ENCODE measurements at regions not wholly inside any gene's neighbourhood (a gene's known extent, or its start where the extent isn't known, plus 50 kb on each side); places are given as distances from the start of the nearest gene placed in this dataset.
"Not testable (repeated sequence)": the region's sequence is repeated elsewhere in the genome, so short reads cannot be mapped to it uniquely, and the experiment has no call there.

DNA sequence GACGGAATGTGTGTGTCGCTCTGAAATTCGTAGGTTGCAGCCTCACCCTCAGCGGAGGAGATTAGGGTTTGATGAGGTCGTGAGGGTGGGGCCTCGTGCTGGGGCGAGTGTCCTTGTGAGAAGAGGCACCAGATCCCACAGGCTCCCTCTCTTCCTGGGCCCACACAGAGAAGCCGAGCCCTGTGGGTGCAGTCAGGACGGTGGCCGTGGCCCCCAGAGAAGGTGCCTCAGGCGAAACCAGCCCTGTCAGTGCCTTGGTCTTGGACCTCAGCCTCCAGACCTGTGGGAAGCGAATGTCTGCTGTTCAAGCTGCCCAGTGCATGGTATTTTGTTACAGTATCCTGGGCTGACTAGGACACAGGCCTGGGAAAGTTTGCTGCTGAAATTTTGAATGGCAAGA, 108.0 kb upstream of the ALKAL2 start:
- no peak for DNase-seq (ENCODE audit: low spot score)

DNA sequence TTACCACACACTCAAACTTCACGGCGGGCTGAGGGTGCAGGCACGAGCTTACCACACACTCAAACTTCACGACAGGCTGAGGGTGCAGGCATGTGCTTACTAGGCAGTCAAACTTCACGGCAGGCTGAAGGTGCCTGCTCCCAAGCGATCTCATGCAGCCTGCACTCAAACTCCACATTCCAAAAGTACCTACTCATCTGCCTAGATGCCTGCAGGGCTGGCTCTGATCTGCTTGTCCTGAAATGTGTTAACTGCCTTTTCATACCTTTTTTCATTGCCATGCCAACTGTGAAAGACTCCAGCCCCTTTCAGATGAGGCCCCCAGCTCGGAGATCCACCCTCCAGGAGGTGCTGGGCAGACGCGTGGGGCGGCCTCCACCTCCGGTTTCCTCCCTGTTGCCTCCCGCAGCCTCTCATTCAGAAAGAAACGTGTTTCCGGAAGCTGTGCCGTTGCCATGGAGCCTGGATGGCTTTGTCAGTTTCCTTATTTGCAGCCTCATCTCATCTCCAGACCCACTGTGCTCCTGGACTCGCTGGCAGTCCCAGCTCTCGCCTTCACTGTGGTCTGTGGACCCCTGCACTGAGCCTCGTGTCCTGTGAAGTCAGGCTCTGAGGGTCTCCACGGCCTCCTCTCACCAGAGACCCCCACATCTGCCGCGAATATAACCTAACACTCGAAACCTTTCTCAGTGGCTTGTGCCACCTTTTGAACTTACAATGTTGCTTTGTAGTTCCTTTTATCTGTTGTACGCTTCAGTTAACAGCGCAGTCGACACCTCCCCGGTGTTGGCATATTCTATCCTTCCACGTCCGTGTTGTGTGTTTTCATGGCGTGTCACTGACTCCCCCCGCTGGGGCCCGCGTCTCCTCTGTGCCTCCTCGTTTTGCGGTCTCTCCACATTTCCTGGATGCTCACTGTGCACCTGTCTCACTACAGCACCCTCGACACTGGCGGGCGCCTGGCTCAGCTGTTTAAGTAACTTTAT, 106.1 kb upstream of the ALKAL2 start:
- peak; percentile 76 for DNase-seq (ENCODE audit: low spot score)

GRCh38 chr2:392926-393280, 105.0 kb upstream of the ALKAL2 start:
- no peak for DNase-seq (ENCODE audit: low spot score)

- no peak for DNase-seq (ENCODE audit: low spot score)
Measured at GRCh38 chr2:392181-392925, 104.5 kb upstream of the ALKAL2 start.

DNA sequence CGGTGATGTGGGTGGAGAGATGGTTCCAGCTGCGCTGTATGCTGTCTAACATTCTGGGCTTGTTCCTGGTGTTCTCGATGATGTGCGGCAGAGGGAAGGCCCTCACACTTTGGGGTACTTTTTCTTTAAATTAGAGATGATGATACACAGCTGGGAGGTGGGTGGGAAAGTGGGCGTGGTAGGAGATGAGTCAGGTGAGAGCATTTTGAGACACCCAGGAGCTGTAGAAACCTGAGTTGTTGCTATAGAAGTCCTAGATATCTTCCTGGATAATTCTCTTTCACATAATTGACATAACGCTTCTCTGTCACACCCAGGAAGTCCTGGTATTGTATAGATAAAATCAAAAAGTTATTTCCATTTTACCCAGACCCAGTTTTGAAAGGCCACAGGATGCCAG, 103.8 kb upstream of the ALKAL2 start:
- DNase-seq (ENCODE audit: low spot score), result no peak

- DNase-seq (ENCODE audit: low spot score), result no peak
Measured at GRCh38 chr2:390959-391358, 103.1 kb upstream of the ALKAL2 start.

DNA sequence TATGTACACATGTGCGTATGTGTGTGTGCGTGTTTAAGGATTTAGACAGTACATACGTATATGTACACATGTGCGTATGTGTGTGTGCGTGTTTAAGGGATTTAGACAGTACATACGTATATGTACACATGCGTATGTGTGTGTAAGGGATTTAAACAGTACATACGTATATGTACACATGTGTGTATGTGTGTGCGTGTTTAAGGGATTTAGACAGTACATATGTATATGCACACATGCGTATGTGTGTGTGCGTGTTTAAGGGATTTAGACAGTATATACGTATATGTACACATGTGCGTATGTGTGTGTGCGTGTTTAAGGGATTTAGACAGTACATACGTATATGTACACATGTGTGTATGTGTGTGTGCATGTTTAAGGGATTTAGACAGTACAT, 102.1 kb upstream of the ALKAL2 start:
- DNase-seq (ENCODE audit: low spot score), result not testable (repeated sequence)

GRCh38 chr2:388752-389151, 100.9 kb upstream of the ALKAL2 start:
- DNase-seq (ENCODE audit: low spot score), result not testable (repeated sequence)

GRCh38 chr2:387980-388421, 100.1 kb upstream of the ALKAL2 start:
- DNase-seq (ENCODE audit: low spot score), result peak; percentile 18

DNA sequence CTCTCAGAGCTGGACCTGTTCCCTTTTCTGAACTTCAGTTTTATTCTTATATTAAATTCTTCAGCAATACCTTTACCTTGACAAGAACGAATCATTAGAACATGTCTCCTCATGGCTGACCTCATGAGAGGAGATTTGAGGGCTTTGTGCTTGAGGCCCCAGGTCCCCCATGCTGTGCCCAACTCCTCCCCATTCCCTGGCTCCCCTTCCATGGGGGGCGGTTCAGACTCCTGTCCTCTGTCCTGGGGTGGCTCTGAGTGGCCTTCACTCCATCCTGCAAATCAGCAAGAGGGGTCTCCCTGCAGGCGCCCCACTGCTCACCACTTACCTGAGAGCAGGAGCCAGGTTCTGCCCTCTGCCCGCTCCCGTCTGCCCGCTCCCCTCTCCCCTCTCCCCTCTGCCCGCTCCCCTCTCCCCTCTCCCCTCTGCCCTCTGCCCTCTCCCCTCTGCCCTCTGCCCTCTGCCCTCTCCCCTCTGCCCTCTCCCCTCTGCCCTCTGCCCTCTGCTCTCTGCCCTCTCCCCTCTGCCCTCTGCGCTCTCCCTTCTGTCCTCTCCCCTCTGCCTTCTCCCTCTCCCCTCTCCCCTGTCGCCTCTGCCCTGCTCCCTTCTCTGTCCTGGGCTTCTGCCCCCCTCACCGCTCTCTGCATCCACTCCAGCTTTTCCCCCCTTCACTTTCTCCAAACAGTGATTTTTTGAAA, 98.7 kb upstream of the ALKAL2 start:
- no peak for DNase-seq (ENCODE audit: low spot score)

GRCh38 chr2:385785-386184, 97.9 kb upstream of the ALKAL2 start:
- DNase-seq (ENCODE audit: low spot score), result no peak

GRCh38 chr2:385061-385460, 97.2 kb upstream of the ALKAL2 start:
- DNase-seq (ENCODE audit: low spot score), result no peak

GRCh38 chr2:383888-384287, 96.0 kb upstream of the ALKAL2 start:
- no peak for DNase-seq (ENCODE audit: low spot score)

- no peak for DNase-seq (ENCODE audit: low spot score)
Measured at GRCh38 chr2:383178-383577, 95.3 kb upstream of the ALKAL2 start.

GRCh38 chr2:382728-383022, 94.8 kb upstream of the ALKAL2 start:
- DNase-seq (ENCODE audit: low spot score), result no peak

- DNase-seq (ENCODE audit: low spot score), result no peak
Measured at GRCh38 chr2:381941-382727, 94.2 kb upstream of the ALKAL2 start.

DNA sequence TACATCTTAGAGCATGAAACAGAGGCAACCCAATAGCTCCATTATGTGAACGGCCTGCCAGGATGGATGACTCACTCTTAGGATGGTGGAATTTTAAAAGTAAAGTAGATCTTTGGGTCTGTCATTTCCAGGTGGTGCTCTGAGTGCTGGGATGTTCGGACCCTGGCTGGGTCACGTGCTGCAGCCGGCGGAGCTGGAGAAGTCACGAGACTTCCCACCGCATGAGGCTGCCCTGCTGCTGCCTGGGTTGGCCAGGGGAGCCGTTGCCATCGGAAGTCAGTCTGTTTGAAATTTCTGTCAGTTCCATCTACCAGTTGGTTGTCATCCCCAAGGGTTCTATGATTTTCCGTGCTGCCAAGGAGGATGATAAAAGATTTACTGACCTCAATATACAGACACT, 93.3 kb upstream of the ALKAL2 start:
- no peak for DNase-seq (ENCODE audit: low spot score)

GRCh38 chr2:380772-381171, 92.9 kb upstream of the ALKAL2 start:
- no peak for DNase-seq (ENCODE audit: low spot score)

DNA sequence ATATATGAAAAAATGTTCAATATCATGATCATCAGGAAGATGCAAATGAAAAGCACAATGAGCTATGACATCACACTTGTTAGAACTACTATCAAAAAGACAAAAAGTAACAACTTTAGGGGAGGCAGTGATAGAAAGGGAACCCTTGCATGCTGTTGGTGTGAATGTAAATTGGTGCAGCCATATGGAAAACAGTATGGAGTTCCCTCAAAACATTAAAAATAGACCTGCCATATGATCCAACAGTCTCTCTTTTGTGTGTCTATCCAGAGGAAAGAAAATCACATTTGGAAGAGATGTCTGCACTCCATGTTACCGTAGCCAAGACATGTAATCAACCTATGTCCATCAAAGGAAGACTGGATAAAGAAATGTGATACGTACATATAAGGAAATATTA, 92.3 kb upstream of the ALKAL2 start:
- DNase-seq (ENCODE audit: low spot score), result no peak

GRCh38 chr2:379778-380177, 91.9 kb upstream of the ALKAL2 start:
- no peak for DNase-seq (ENCODE audit: low spot score)

- DNase-seq (ENCODE audit: low spot score), result no peak
Measured at GRCh38 chr2:378364-378763, 90.5 kb upstream of the ALKAL2 start.

DNA sequence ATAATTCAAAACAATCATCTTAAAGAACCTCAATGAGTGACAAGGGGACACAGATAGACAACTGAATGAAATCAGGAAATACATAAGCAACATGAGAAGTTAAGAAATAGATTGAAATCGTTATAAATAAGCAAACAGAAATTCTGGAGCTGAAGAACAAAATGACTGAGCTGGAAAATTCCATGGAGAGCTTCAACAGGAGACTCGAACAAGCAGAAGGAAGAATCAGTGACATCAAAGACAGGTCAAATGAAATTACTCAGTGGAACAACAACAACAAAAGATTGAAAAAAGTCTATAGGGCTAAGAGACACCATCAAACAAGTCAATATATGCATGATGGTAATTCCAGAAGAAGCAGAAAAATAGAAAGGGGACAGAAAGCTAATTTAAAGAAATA, 89.5 kb upstream of the ALKAL2 start:
- no peak for DNase-seq (ENCODE audit: low spot score)
